ENCODE measurements at regions not wholly inside any gene's neighbourhood (a gene's known extent, or its start where the extent isn't known, plus 50 kb on each side); places are given as distances from the start of the nearest gene placed in this dataset.

- TF ChIP-seq CTCF (conservative IDR thresholded peaks at IDR 0.05; ENCODE audit: low read depth, low read length) (no peak), EZH2 (IDR thresholded peaks at IDR 0.05; ENCODE audit: borderline replicate concordance, low read depth, low read length, poor library complexity, severe bottlenecking) (no peak)
Measured at GRCh38 chr5:15393146-15393545, 106.8 kb upstream of the FBXL7 start.
